Left kidney (tissue), 1 donor: ENCODE measurements at regions not wholly inside any gene's neighbourhood (a gene's known extent, or its start where the extent isn't known, plus 50 kb on each side); places are given as distances from the start of the nearest gene placed in this dataset.
"Not testable (repeated sequence)": the region's sequence is repeated elsewhere in the genome, so short reads cannot be mapped to it uniquely, and the experiment has no call there.

Experiments used
- DNase-seq: peaks from one replicate; pipeline ENCODE4 v3.0.0-alpha.2; 2013

DNA sequence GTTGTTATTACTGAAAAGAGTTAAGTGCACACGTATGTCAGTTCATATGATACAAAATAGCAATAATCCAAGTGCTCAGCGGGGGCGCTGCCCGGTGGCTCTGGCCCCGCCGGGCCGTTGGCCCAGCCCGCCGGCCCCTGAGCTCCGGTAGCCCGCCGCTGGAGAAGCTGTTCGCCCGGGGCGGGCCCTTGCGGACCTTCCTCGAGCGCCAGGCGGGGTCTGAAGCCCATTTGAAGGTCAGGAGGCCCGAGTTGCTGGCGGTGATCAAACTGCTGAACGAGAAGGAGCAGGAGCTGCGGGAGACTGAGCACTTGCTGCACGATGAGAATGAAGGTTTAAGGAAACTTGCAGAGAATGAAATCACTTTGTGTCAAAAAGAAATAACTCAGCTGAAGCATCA, 599.0 kb downstream of the TRIML1 start:
- not testable (repeated sequence) for DNase-seq

DNA sequence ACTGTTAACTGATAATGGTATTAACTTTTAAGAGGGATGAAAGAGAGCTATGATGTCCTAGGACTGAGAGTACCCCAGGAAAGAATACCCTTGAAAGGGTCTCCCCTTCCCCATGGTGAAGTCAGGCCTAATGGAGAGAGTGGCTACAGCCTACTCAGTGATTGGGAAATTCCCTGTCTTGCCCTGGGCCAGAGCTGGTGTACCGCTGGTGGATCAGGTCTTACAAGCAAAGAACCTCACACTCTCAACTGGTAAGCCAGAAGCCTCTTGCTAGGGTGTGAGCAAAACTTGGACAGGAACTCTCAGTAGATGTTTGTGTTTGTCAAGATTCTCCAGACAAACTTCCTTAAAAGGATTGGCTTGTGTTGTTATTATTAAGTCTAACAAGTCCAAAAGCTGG, 600.9 kb downstream of the TRIML1 start:
- DNase-seq = not testable (repeated sequence)

- DNase-seq = not testable (repeated sequence)
These were observed 601.5 kb downstream of the TRIML1 start for GRCh38 chr4:188740791-188741190.

GRCh38 chr4:188754372-188755002, 615.2 kb downstream of the TRIML1 start:
- no peak for DNase-seq

DNA sequence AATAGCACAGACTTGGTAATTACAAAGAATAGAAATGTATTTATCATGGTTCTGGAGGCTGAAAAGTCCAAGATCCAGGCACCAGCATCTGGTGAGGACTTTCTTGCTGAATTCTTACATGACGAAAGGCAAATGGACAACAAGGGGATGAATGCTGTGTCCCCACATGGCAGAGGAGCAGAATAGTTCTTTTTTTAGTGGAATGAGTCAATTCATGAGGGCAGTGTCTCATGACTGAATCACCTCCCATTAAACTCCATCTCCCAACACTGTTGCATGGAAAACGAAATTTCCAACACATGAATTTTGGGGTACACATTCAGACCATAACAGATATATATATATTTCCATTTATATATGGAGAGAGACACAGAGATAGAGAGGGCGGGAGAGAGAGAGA, 628.3 kb downstream of the TRIML1 start:
- no peak for DNase-seq

DNA sequence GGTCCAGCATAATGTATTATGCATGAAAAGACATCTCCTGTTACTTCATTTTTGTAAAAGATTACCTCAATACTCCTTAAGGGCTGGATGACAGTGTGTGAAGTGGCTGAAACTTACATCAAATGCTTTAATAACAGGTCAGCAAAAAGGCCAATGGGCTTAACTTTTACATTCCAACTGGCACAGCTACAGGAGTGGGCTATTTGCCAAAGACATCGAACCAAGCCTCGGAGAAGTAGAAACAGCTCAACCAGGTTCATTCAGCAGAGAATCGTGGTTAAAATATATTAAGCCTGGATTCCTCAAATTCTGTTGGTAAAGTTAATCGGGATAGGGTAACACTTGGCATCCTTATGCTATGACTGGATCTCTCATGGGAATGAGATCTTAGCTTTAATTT, 639.7 kb downstream of the TRIML1 start:
- no peak for DNase-seq

- no peak for DNase-seq
These were observed 640.3 kb downstream of the TRIML1 start for GRCh38 chr4:188779581-188779980.

GRCh38 chr4:188780028-188780427, 640.8 kb downstream of the TRIML1 start:
- no peak for DNase-seq

DNA sequence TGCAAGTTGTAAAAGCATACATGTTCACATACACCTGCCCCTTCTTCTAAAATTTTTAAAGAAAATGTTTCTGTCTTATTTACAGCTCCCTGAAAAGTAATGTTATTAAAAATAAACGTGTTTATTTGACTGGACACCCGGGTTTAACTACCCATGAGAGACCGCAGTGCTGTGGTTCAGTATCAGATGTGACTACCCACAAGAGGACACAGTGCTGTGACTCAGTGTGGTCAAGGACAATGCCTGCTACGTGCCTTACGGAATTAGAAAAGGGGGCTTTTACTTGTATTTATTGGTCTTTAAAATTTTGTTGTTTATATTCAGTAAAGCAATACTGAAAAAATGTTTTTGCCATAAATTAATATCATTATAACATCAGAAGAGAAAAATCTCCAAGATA, 641.4 kb downstream of the TRIML1 start:
- DNase-seq = no peak

DNA sequence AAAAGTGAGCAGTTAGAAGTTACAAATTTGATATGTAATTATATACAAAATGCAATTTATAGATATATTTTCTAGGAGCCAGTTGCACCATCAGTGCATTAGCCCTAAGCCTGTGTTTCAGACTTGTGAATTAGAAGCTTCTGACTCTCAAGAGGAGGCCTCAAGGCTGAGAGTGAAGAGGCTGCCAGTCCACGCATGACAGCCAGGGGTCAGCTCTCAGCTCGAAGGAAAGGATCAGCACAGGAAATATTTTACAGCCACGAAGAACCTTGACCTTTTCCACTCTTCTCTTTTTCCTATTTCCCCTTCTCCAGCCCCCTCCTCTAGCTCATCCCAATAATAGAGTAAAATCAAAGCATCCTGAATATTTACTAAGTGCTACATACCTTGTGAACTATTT, 642.4 kb downstream of the TRIML1 start:
- DNase-seq = no peak

GRCh38 chr4:188783175-188783574, 643.9 kb downstream of the TRIML1 start:
- DNase-seq = no peak

- DNase-seq = no peak
These were observed 644.4 kb downstream of the TRIML1 start for GRCh38 chr4:188783606-188784160.

DNA sequence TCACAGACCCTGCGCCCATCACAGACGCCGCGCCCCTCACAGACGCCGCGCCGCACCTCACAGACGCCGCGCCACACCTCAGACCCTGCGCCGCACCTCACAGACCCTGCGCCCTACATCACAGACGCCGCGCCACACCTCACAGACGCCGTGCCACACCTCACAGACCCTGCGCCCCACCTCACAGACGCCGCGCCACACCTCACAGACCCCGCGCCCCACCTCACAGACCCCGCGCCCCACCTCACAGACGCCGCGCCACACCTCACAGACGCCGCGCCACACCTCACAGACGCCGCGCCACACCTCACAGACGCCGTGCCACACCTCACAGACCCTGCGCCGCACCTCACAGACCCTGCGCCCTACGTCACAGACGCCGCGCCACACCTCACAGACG, 657.4 kb downstream of the TRIML1 start:
- not testable (repeated sequence) for DNase-seq

DNA sequence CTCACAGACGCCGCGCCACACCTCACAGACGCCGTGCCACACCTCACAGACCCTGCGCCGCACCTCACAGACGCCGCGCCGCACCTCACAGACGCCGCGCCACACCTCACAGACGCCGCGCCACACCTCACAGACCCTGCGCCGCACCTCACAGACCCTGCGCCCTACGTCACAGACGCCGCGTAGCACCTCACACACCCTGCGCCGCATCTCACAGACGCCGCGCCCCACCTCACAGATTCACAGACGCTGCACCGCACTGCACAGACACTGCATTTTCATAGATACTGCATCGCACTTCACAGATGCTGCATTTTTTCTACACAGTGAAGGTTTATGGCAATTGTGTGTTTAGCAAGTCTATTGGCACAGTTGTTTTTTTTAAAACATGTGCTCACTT, 657.8 kb downstream of the TRIML1 start:
- DNase-seq = not testable (repeated sequence)

GRCh38 chr4:188804861-188805260, 665.6 kb downstream of the TRIML1 start:
- DNase-seq = no peak

GRCh38 chr4:188811121-188811520, 671.9 kb downstream of the TRIML1 start:
- DNase-seq = peak; percentile 14

DNA sequence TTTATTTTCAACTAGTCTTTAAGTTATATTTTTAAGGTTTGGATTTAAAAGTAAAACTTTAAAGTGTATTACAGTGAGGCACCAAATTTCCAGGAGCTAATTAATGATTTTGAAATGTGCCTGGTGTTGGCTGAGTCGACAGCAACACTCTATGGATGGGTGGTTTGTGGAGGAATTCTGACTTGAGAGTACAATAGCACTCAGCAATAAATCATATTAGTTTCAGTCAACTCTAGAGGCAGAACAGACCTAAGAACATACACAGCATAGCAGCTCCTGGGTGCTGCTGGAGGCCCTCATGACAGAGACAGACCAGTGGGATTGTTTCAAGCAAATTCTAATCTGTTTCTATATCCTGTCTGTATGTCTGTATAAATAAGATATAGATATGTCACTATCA, 673.4 kb downstream of the TRIML1 start:
- DNase-seq = no peak

GRCh38 chr4:188818300-188818699, 679.1 kb downstream of the TRIML1 start:
- no peak for DNase-seq

DNA sequence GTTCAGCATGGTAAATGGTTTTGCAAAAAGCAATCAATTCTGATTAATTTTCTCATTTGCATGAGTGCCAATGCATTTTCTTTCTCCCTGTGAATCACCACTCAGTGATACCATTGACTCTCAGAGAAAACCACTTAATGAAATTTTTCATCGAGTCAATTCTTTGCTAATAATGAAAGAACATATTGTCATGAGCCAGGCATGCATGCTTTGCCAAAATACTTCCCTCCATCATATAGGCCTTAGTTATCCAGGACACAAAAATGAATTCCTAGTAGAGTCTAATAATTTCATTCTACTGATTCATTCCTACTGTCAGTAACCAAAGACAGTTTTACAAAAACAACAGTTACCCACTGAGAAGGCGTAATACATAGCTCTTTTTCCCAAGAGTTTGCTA, 680.0 kb downstream of the TRIML1 start:
- DNase-seq = no peak

DNA sequence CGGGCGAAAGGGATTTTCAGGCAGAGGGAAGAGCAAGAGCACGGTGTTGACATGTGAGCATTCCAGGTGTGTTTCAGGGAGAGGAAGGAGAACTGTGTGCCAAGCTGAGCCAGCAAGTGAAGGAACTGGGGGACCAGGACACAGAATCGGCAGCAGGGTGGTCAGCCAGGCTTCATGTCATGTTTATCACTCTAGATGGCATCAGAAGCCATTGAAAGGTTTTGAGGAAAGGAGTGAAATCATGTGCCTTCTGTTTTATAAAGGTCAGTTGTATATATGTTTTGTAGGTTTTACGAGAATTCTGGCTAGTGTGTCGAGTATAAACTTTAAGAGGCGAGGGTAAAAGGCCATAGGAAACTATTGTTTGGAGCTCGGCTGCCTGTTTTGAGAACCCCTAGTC, 682.3 kb downstream of the TRIML1 start:
- DNase-seq = no peak

- DNase-seq = no peak
These were observed 683.5 kb downstream of the TRIML1 start for GRCh38 chr4:188822698-188823097.

GRCh38 chr4:188824553-188824952, 685.3 kb downstream of the TRIML1 start:
- DNase-seq = no peak

DNA sequence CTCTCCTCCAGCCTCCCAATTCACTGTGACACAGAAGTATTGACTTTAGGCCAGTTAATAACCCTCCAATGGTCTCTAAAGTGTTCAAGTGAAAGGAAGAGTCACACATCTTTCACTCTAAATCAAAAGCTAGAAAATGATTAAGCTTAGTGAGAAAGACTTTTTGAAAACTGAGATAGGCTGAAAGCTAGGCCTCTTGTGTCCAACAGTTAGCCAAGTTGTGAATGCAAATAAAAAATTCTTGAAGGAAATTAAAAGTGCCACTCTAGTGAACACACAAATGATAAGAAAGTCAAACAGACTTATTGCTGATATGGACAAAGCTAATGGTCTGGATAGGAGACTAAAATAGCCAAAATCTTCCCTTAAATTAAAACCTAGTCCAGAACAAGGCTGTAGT, 687.2 kb downstream of the TRIML1 start:
- DNase-seq = no peak

DNA sequence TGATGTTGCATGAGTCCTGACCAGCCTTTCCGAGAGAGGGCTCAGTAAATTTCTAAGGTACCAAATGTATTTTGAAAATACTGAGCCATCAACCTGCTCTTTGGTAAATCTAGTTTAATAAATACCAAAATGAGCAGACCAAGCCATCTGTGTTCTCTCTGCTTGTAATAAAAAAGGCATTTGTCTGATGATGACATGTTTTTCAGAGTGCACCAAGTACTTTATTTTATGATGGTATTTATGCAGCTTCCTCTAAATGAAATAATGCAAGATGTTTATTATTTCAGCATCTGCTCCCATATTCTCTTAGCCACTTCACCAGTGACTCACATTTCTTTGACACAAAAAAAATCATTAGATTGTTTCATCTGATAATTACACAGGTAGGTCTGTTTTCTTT, 700.5 kb downstream of the TRIML1 start:
- DNase-seq = no peak

DNA sequence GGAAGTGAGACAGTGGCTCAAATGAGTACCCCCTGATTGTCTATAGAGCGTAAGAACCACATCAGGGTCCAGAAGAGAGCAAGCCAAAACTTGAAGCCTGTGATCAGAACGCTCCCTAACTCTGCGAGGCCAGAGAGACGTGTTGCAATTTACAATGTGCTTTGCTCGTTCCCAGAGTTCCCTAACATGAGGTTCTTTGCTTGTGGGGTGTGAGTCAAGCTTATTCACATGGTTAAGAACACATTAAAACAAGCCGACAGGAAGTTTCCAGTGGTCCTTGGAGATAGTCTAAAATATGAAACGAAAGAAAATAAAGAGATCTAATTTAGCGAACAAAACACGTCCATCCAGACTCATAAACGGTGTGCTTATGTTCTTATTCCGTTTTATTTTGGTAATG, 702.3 kb downstream of the TRIML1 start:
- DNase-seq = no peak
